Upper lobe of left lung (tissue), 4 donors: ENCODE measurements at regions not wholly inside any gene's neighbourhood (a gene's known extent, or its start where the extent isn't known, plus 50 kb on each side); places are given as distances from the start of the nearest gene placed in this dataset.

ENCODE experiments used
- EP300 ChIP-seq, 4 donors: sonication (generic); formaldehyde crosslinking; IDR thresholded peaks; one replicate each; pipeline ENCODE4 v1.5.1; 2017; ENCODE audit warnings: antibody characterized with exemption in 4 of 4, control low read depth in 2 of 4
- POLR2A ChIP-seq, 4 donors: fragments of 450-650 bp; IDR thresholded peaks; one replicate each; pipeline ENCODE4 v1.5.1; 2016 to 2017; ENCODE audit warnings: antibody characterized with exemption in 4 of 4, mild to moderate bottlenecking in 2 of 4
- POLR2AphosphoS5 ChIP-seq, 2 donors: sonication (generic); formaldehyde crosslinking; IDR thresholded peaks; one replicate each; pipeline ENCODE4 v1.5.1; 2017; ENCODE audit warnings: antibody characterized with exemption in 2 of 2
- TF ChIP-seq, protein P1 (sequence below), 6 experiments: fragments of 450-650 bp in 4 of 6; fragments of 200-600 bp in 2 of 6; sonication (generic) in 2 of 6; IDR thresholded peaks; one replicate each; pipeline ENCODE4 v1.5.1; 2016 to 2019; ENCODE audit warnings: antibody characterized with exemption in 6 of 6

DNA sequence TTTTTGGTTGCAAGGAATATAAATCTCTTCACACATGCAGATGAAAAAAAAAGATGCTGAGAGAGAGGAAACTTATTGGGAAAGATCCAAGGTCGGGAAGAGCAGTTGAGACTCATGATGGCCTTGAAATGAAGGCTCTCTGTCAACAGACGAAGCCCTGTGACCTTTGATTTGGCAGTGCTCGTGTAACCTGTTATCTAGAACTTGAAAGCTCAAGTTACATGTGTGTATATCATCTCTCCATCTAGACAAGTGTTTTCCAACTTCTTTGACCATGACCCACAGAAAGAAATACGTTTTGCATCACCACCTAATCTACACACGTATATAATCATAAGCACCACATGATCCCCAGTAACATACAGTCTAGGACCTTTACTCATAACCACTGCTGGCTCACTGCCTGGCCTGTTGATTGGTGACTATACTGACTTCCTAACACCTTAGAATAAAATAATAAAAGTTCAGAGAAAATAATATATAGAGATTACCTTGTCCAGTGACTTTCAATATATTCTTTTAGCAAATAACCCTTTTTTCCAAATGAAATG, 319.0 kb upstream of the PKDCC start:
- TF ChIP-seq, protein P1, sequence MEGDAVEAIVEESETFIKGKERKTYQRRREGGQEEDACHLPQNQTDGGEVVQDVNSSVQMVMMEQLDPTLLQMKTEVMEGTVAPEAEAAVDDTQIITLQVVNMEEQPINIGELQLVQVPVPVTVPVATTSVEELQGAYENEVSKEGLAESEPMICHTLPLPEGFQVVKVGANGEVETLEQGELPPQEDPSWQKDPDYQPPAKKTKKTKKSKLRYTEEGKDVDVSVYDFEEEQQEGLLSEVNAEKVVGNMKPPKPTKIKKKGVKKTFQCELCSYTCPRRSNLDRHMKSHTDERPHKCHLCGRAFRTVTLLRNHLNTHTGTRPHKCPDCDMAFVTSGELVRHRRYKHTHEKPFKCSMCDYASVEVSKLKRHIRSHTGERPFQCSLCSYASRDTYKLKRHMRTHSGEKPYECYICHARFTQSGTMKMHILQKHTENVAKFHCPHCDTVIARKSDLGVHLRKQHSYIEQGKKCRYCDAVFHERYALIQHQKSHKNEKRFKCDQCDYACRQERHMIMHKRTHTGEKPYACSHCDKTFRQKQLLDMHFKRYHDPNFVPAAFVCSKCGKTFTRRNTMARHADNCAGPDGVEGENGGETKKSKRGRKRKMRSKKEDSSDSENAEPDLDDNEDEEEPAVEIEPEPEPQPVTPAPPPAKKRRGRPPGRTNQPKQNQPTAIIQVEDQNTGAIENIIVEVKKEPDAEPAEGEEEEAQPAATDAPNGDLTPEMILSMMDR (IDR thresholded peaks at IDR 0.05): no peak
- no peak for TF ChIP-seq POLR2A (IDR thresholded peaks at IDR 0.05)
- no peak for TF ChIP-seq POLR2AphosphoS5 (IDR thresholded peaks at IDR 0.05)
- TF ChIP-seq EP300 (IDR thresholded peaks at IDR 0.05): no peak
